Heart right ventricle (tissue), 16 donors: ENCODE measurements at regions not wholly inside any gene's neighbourhood (a gene's known extent, or its start where the extent isn't known, plus 50 kb on each side); places are given as distances from the start of the nearest gene placed in this dataset.

ENCODE experiments used
- ATAC-seq, 8 donors: fragments of 200-7000 bp; cut with Tn5 transposase; one replicate each; pipeline ENCODE4 v1.9.1; 2020; ENCODE audit warnings: mild to moderate bottlenecking in 8 of 8, moderate library complexity in 8 of 8, moderate number of reproducible peaks in 1 of 8
- DNase-seq, 2 donors: peaks; one replicate each; pipeline ENCODE4 v3.0.0-alpha.2; 2020
- H3K27ac ChIP-seq, 10 donors: fragments of 200-600 bp; sonication (generic) in 2 of 10; one replicate each; pipeline versions ENCODE4 v1.5.0 to v1.8.0; 2020 to 2022; ENCODE audit warnings: mild to moderate bottlenecking in 3 of 10
- H3K27me3 ChIP-seq, 7 donors: fragments of 200-600 bp; one replicate each; pipeline ENCODE4 v1.8.0; 2021 to 2022; ENCODE audit warnings: mild to moderate bottlenecking in 2 of 7
- H3K36me3 ChIP-seq, 9 donors: fragments of 200-600 bp; sonication (generic) in 1 of 9; one replicate each; pipeline versions ENCODE4 v1.5.0 to v1.8.0; 2020 to 2022; ENCODE audit warnings: mild to moderate bottlenecking in 2 of 9
- H3K4me1 ChIP-seq, 9 donors: fragments of 200-600 bp; sonication (generic) in 1 of 9; one replicate each; pipeline versions ENCODE4 v1.5.0 to v1.8.0; 2020 to 2022; ENCODE audit warnings: mild to moderate bottlenecking in 4 of 9
- H3K4me3 ChIP-seq, 10 donors: fragments of 200-600 bp; sonication (generic) in 2 of 10; one replicate each; pipeline versions ENCODE4 v1.5.0 to v1.8.0; 2020 to 2022; ENCODE audit warnings: mild to moderate bottlenecking in 7 of 10, moderate library complexity in 2 of 10
- H3K9me3 ChIP-seq, 11 donors: fragments of 200-600 bp in 10 of 11; sonication (generic) in 2 of 11; one replicate each; pipeline versions ENCODE4 v1.5.0 to v1.8.0; 2013 to 2022; ENCODE audit warnings: mild to moderate bottlenecking in 2 of 11, control low read depth in 1 of 11, moderate library complexity in 1 of 11
- WGBS, 2 donors: extraction: QIAGEN DNeasy Blood & Tissue Kit; methylation state at CpG; one replicate each; pipeline ENCODE4 v1.1.7; 2013; ENCODE audit warnings: inconsistent platforms in 1 of 2; 5-methylcytosine and 5-hydroxymethylcytosine counted together
- intact Hi-C, 10 donors: fragments of 100-400 bp; cut with DNase I; formaldehyde crosslinking; loops; one replicate each; pipeline versions ENCODE4 v1.11.1 to v1.14.2; 2022
- TF ChIP-seq, protein P1 (sequence below), 9 donors: fragments of 200-600 bp; sonication (generic) in 2 of 9; IDR thresholded peaks; one replicate each; pipeline versions ENCODE4 v1.5.0 to v1.8.0; 2021 to 2022; ENCODE audit warnings: antibody characterized with exemption in 9 of 9, mild to moderate bottlenecking in 5 of 9, moderate library complexity in 1 of 9
- donor health status: Arrhythmogenic right ventricular cardiomyopathy.
- donor health status: ischemic (EF 13 %, LVEDD 7.1; RV severe dilation, severe dysfunction).
- donor health status: healthy with polysubstance abuse.
- donor health status: DM: no; HTN: yes; CAD: no.
- donor health status: DM: no; HTN: no; CAD: no.
- donor health status: ischemic (EF 25% LVEDD 6.9; RV normal size, moderate dysfunction).
- donor health status: ischemic (EF 25% LVEDD 5.7; RV mildly dilated, moderate dysfunction).
- donor health status: healthy.
- donor health status: DM: yes; HTN: yes; CAD: no.
- donor health status: Ischemic cardiomyopathy.
- donor health status: ischemic (EF 35%, LVEDD 5.7; RV mildly dilated, moderate dysfunction).
- donor health status: nonischemic (EF 11% LVEDD 7.7; RV severe dilation, severe dysfunction).
- donor health status: DM: yes; HTN: yes; CAD: no.
- donor health status: PGD.
- donor health status: ischemic (EF 29% LVEDD 5.4; RV normal size, mild dysfunction).
- donor health status: nonischemic (EF 23%, LVEDD 6.1; RV moderate dilation, normal function).

- Histone ChIP-seq H3K9me3 (peaks cover 0 to 4% (median 0%) of the 10 kb centered on the region in 11 donors), H3K27me3 (no peaks in the 10 kb centered on the region), H3K4me3 (no peak overlapping the region), H3K27ac (no peak overlapping the region), H3K4me1 (no peaks in the 10 kb centered on the region), H3K36me3 (no peaks in the 10 kb centered on the region)
- TF ChIP-seq, protein P1, sequence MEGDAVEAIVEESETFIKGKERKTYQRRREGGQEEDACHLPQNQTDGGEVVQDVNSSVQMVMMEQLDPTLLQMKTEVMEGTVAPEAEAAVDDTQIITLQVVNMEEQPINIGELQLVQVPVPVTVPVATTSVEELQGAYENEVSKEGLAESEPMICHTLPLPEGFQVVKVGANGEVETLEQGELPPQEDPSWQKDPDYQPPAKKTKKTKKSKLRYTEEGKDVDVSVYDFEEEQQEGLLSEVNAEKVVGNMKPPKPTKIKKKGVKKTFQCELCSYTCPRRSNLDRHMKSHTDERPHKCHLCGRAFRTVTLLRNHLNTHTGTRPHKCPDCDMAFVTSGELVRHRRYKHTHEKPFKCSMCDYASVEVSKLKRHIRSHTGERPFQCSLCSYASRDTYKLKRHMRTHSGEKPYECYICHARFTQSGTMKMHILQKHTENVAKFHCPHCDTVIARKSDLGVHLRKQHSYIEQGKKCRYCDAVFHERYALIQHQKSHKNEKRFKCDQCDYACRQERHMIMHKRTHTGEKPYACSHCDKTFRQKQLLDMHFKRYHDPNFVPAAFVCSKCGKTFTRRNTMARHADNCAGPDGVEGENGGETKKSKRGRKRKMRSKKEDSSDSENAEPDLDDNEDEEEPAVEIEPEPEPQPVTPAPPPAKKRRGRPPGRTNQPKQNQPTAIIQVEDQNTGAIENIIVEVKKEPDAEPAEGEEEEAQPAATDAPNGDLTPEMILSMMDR (IDR thresholded peaks at IDR 0.05) = no peak
- intact Hi-C loops = no loop called here
- ATAC-seq (no peak), DNase-seq (no peak)
- 41 to 67% methylated on average over 3 of the region's 3 CpGs for WGBS, 2 donors
These were observed 87.0 kb upstream of the FAT1 start for GRCh38 chr4:186810613-186811150.

- Histone ChIP-seq H3K4me3 (no peak overlapping the region), H3K36me3 (no peaks in the 10 kb centered on the region), H3K27ac (no peak overlapping the region), H3K4me1 (no peaks in the 10 kb centered on the region), H3K9me3 (peaks cover 0 to 4% (median 0%) of the 10 kb centered on the region in 11 donors), H3K27me3 (no peaks in the 10 kb centered on the region)
- TF ChIP-seq, protein P1 (IDR thresholded peaks at IDR 0.05) = no peak
- intact Hi-C loops = no loop called here
- ATAC-seq (no peak), DNase-seq (no peak)
These were observed 88.9 kb upstream of the FAT1 start for GRCh38 chr4:186812592-186812991.

DNA sequence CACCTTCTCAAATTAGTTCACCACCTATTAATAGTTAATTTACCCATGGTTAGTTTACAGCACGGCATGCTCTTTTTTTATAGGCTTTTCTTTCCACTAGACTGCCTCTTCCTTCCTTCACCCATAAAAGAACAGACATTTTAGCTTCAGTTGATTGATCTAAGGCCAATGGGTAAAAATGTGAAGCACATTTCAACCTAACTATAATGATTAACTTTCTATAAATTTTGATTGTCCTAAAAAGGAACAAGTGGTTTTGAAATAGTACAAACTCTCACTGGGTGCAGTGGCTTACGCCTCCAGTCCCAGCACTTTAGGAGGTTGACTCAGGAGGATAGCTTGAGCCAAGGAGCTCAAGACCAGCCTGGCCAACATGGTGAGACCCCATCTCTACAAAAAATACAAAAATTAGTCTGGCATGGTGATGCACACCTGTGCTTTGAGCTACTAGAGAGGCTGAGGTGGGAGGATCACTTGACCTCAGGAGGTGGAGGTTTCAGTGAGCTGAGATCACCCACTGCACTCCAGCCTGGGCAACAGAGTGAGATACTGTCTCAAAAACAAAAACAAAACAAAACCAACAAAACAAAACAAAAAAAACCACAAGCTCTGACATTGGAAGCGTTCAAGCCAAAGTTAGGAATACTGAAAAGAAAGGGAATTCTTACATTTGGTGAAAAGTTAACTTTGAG, 89.9 kb upstream of the FAT1 start:
- ATAC-seq (no peak), DNase-seq (no peak)
- TF ChIP-seq, protein P1 (IDR thresholded peaks at IDR 0.05) = no peak
- no peaks in the 10 kb centered on the region for H3K36me3 ChIP-seq
- H3K4me3 ChIP-seq = no peak overlapping the region
- no peak overlapping the region for H3K27ac ChIP-seq
- peaks cover 0 to 4% (median 0%) of the 10 kb centered on the region in 11 donors for H3K9me3 ChIP-seq
- H3K27me3 ChIP-seq = no peaks in the 10 kb centered on the region
- no peaks in the 10 kb centered on the region for H3K4me1 ChIP-seq
- 83 to 86% methylated on average over 3 of the region's 3 CpGs for WGBS, 2 donors
- intact Hi-C loops = no loop called here

GRCh38 chr4:186814535-186815070, 90.9 kb upstream of the FAT1 start:
- no peak for DNase-seq
- 39 to 45% methylated on average over 2 of the region's 2 CpGs for WGBS, 2 donors
- Histone ChIP-seq H3K36me3 (no peaks in the 10 kb centered on the region), H3K4me1 (no peaks in the 10 kb centered on the region), H3K27ac (no peak overlapping the region), H3K4me3 (no peak overlapping the region), H3K27me3 (no peaks in the 10 kb centered on the region), H3K9me3 (peaks cover 0 to 4% (median 0%) of the 10 kb centered on the region in 11 donors)
- TF ChIP-seq, protein P1 (IDR thresholded peaks at IDR 0.05) = no peak
- no peak for ATAC-seq
- intact Hi-C loops = no loop called here
